Activated T-helper 2 cell treated with anti-CD3 and anti-CD28 coated beads, Interferon-gamma antibody, Interleukin-2, Interleukin-4, amounts not matched to agents 10 μg/mL and 5 μg/mL and 100 μg/mL, durations not matched to agents 14 hours and 24 hours and 36 hours (primary cell): ENCODE measurements at regions not wholly inside any gene's neighbourhood (a gene's known extent, or its start where the extent isn't known, plus 50 kb on each side); places are given as distances from the start of the nearest gene placed in this dataset.

Experiments used
- DNase-seq: peaks from one replicate; pipeline ENCODE4 v3.0.0; 2021; ENCODE audit warnings: low spot score
- H3K27ac Mint-ChIP-seq: one replicate; pipeline ENCODE4 v1.8.0; 2021; ENCODE audit warnings: mixed read lengths
- H3K27me3 Mint-ChIP-seq: one replicate; pipeline ENCODE4 v1.8.0; 2021; ENCODE audit warnings: low read depth, mixed read lengths
- H3K36me3 Mint-ChIP-seq: one replicate; pipeline ENCODE4 v1.8.0; 2021; ENCODE audit warnings: low read depth, mixed read lengths
- H3K4me1 Mint-ChIP-seq: one replicate; pipeline ENCODE4 v1.8.0; 2021; ENCODE audit warnings: low read depth, mixed read lengths
- H3K4me3 Mint-ChIP-seq: one replicate; pipeline ENCODE4 v1.8.0; 2021; ENCODE audit warnings: low read depth, mild to moderate bottlenecking, moderate library complexity, mixed read lengths
- H3K9me3 Mint-ChIP-seq: one replicate; pipeline ENCODE4 v1.8.0; 2021; ENCODE audit warnings: mixed read lengths
- intact Hi-C: fragments of 100-400 bp; cut with micrococcal nuclease; formaldehyde crosslinking; loops from one replicate; pipeline ENCODE4 v1.15.1; 2023

- no peak for DNase-seq
- Mint-ChIP-seq H3K27ac (no peak overlapping the region), H3K4me3 (no peak overlapping the region), H3K36me3 (no peaks in the 10 kb centered on the region), H3K27me3 (no peaks in the 10 kb centered on the region), H3K9me3 (peaks cover 15% of the 10 kb centered on the region), H3K4me1 (no peaks in the 10 kb centered on the region)
- intact Hi-C loops: no loop called here
Measured at GRCh38 chr1:188903241-188903640, 1574.4 kb downstream of the BRINP3 start.

- Mint-ChIP-seq H3K27me3 (no peaks in the 10 kb centered on the region), H3K27ac (no peak overlapping the region), H3K4me3 (no peak overlapping the region), H3K9me3 (peaks cover 16% of the 10 kb centered on the region), H3K4me1 (no peaks in the 10 kb centered on the region), H3K36me3 (no peaks in the 10 kb centered on the region)
- intact Hi-C loops: no loop called here
- no peak for DNase-seq
Measured at GRCh38 chr1:188904201-188904600, 1573.5 kb downstream of the BRINP3 start.

GRCh38 chr1:188906921-188907641, 1570.6 kb downstream of the BRINP3 start:
- intact Hi-C loops: no loop called here
- H3K27ac Mint-ChIP-seq: no peak overlapping the region
- peaks cover 12% of the 10 kb centered on the region for H3K9me3 Mint-ChIP-seq
- no peaks in the 10 kb centered on the region for H3K36me3 Mint-ChIP-seq
- H3K4me3 Mint-ChIP-seq: no peak overlapping the region
- H3K27me3 Mint-ChIP-seq: no peaks in the 10 kb centered on the region
- H3K4me1 Mint-ChIP-seq: no peaks in the 10 kb centered on the region
- DNase-seq: no peak

- H3K9me3 Mint-ChIP-seq: peaks cover 3% of the 10 kb centered on the region
- intact Hi-C loops: no loop called here
Measured at GRCh38 chr1:188930382-188930781, 1547.3 kb downstream of the BRINP3 start.

GRCh38 chr1:188931506-188931905, 1546.2 kb downstream of the BRINP3 start:
- no peaks in the 10 kb centered on the region for H3K36me3 Mint-ChIP-seq
- intact Hi-C loops: no loop called here
- H3K9me3 Mint-ChIP-seq: peaks cover 3% of the 10 kb centered on the region
- no peaks in the 10 kb centered on the region for H3K4me1 Mint-ChIP-seq
- DNase-seq: no peak
- no peak overlapping the region for H3K4me3 Mint-ChIP-seq
- no peaks in the 10 kb centered on the region for H3K27me3 Mint-ChIP-seq
- no peak overlapping the region for H3K27ac Mint-ChIP-seq

More at GRCh38 chr1:188930382-188930781, 1547.3 kb downstream of the BRINP3 start:
- no peaks in the 10 kb centered on the region for H3K27me3 Mint-ChIP-seq
- no peak for DNase-seq
- no peak overlapping the region for H3K4me3 Mint-ChIP-seq
- no peaks in the 10 kb centered on the region for H3K4me1 Mint-ChIP-seq
- H3K36me3 Mint-ChIP-seq: no peaks in the 10 kb centered on the region
- H3K27ac Mint-ChIP-seq: no peak overlapping the region

GRCh38 chr1:188937965-188938551, 1539.6 kb downstream of the BRINP3 start:
- no peak overlapping the region for H3K27ac Mint-ChIP-seq
- no peaks in the 10 kb centered on the region for H3K4me1 Mint-ChIP-seq
- intact Hi-C loops: no loop called here
- H3K9me3 Mint-ChIP-seq: peaks cover 10% of the 10 kb centered on the region
- no peak overlapping the region for H3K4me3 Mint-ChIP-seq
- no peaks in the 10 kb centered on the region for H3K36me3 Mint-ChIP-seq
- H3K27me3 Mint-ChIP-seq: no peaks in the 10 kb centered on the region
- DNase-seq: no peak

- DNase-seq: no peak
- Mint-ChIP-seq H3K36me3 (no peaks in the 10 kb centered on the region), H3K4me3 (no peak overlapping the region), H3K27me3 (no peaks in the 10 kb centered on the region), H3K27ac (no peak overlapping the region), H3K9me3 (peaks cover 10% of the 10 kb centered on the region), H3K4me1 (no peaks in the 10 kb centered on the region)
- intact Hi-C loops: no loop called here
Measured at GRCh38 chr1:188941986-188942385, 1535.7 kb downstream of the BRINP3 start.

GRCh38 chr1:188949701-188950100, 1528.0 kb downstream of the BRINP3 start:
- H3K9me3 Mint-ChIP-seq: peaks cover 12% of the 10 kb centered on the region
- intact Hi-C loops: no loop called here
- H3K4me3 Mint-ChIP-seq: no peak overlapping the region
- no peaks in the 10 kb centered on the region for H3K36me3 Mint-ChIP-seq
- H3K27me3 Mint-ChIP-seq: no peaks in the 10 kb centered on the region
- H3K4me1 Mint-ChIP-seq: no peaks in the 10 kb centered on the region
- no peak overlapping the region for H3K27ac Mint-ChIP-seq
- DNase-seq: no peak

- H3K27me3 Mint-ChIP-seq: no peaks in the 10 kb centered on the region
- H3K4me1 Mint-ChIP-seq: no peaks in the 10 kb centered on the region
- H3K9me3 Mint-ChIP-seq: peaks cover 31% of the 10 kb centered on the region
- no peak overlapping the region for H3K27ac Mint-ChIP-seq
- H3K4me3 Mint-ChIP-seq: no peak overlapping the region
- H3K36me3 Mint-ChIP-seq: no peaks in the 10 kb centered on the region
- no peak for DNase-seq
- intact Hi-C loops: no loop called here
Measured at GRCh38 chr1:188958461-188959115, 1519.1 kb downstream of the BRINP3 start.

GRCh38 chr1:188986745-188987417, 1490.8 kb downstream of the BRINP3 start:
- Mint-ChIP-seq H3K27me3 (no peaks in the 10 kb centered on the region), H3K36me3 (no peaks in the 10 kb centered on the region), H3K9me3 (peaks cover 35% of the 10 kb centered on the region), H3K27ac (no peak overlapping the region), H3K4me3 (no peak overlapping the region), H3K4me1 (no peaks in the 10 kb centered on the region)
- DNase-seq: no peak
- intact Hi-C loops: no loop called here

GRCh38 chr1:188988589-188988988, 1489.1 kb downstream of the BRINP3 start:
- peaks cover 30% of the 10 kb centered on the region for H3K9me3 Mint-ChIP-seq
- H3K4me1 Mint-ChIP-seq: no peaks in the 10 kb centered on the region
- no peak for DNase-seq
- no peaks in the 10 kb centered on the region for H3K27me3 Mint-ChIP-seq
- H3K4me3 Mint-ChIP-seq: no peak overlapping the region
- no peaks in the 10 kb centered on the region for H3K36me3 Mint-ChIP-seq
- intact Hi-C loops: no loop called here
- no peak overlapping the region for H3K27ac Mint-ChIP-seq

- no peaks in the 10 kb centered on the region for H3K27me3 Mint-ChIP-seq
- no peak for DNase-seq
- H3K4me1 Mint-ChIP-seq: no peaks in the 10 kb centered on the region
- H3K27ac Mint-ChIP-seq: no peak overlapping the region
- H3K36me3 Mint-ChIP-seq: no peaks in the 10 kb centered on the region
- peaks cover 19% of the 10 kb centered on the region for H3K9me3 Mint-ChIP-seq
- no peak overlapping the region for H3K4me3 Mint-ChIP-seq
- intact Hi-C loops: no loop called here
Measured at GRCh38 chr1:188991221-188991930, 1486.3 kb downstream of the BRINP3 start.
